IPS-18a (cell line): ENCODE measurements at regions not wholly inside any gene's neighbourhood (a gene's known extent, or its start where the extent isn't known, plus 50 kb on each side); places are given as distances from the start of the nearest gene placed in this dataset.
"Not testable (repeated sequence)": the region's sequence is repeated elsewhere in the genome, so short reads cannot be mapped to it uniquely, and the experiment has no call there.

Source experiments
- H3K27ac ChIP-seq: one replicate; pipeline ENCODE4 v1.5.1; 2013; ENCODE audit warnings: low read length
- H3K27me3 ChIP-seq: one replicate; pipeline ENCODE4 v1.6.1; 2013; ENCODE audit warnings: mild to moderate bottlenecking, low read length; ENCODE audit not compliant: control insufficient read depth, insufficient read depth
- H3K36me3 ChIP-seq: one replicate; pipeline ENCODE4 v1.6.1; 2013; ENCODE audit warnings: low read depth, low read length; ENCODE audit not compliant: control insufficient read depth
- H3K4me1 ChIP-seq: one replicate; pipeline ENCODE4 v1.6.1; 2013; ENCODE audit warnings: low read depth, low read length; ENCODE audit not compliant: control insufficient read depth
- H3K4me3 ChIP-seq: one replicate; pipeline ENCODE4 v1.5.1; 2013; ENCODE audit warnings: low read length
- H3K9ac ChIP-seq: one replicate; pipeline ENCODE4 v1.6.1; 2013; ENCODE audit warnings: mild to moderate bottlenecking, low read length, moderate library complexity
- H3K9me3 ChIP-seq: one replicate; pipeline ENCODE4 v1.6.1; 2013; ENCODE audit warnings: low read depth, low read length; ENCODE audit not compliant: control insufficient read depth

- no peak overlapping the region for H3K27ac ChIP-seq
- H3K9me3 ChIP-seq: no peaks in the 10 kb centered on the region
- H3K4me3 ChIP-seq: no peak overlapping the region
- H3K9ac ChIP-seq: no peak overlapping the region
- no peaks in the 10 kb centered on the region for H3K27me3 ChIP-seq
- H3K36me3 ChIP-seq: no peaks in the 10 kb centered on the region
- peaks cover 10% of the 10 kb centered on the region for H3K4me1 ChIP-seq
Measured at GRCh38 chr3:170697908-170698307, 112.0 kb upstream of the SLC7A14 start.

- Histone ChIP-seq H3K4me3 (no peak overlapping the region), H3K4me1 (peaks cover 10% of the 10 kb centered on the region), H3K27me3 (no peaks in the 10 kb centered on the region), H3K9me3 (no peaks in the 10 kb centered on the region), H3K36me3 (no peaks in the 10 kb centered on the region), H3K9ac (no peak overlapping the region), H3K27ac (no peak overlapping the region)
Measured at GRCh38 chr3:170697131-170697530, 111.3 kb upstream of the SLC7A14 start.

GRCh38 chr3:170695486-170696064 is 109.7 kb upstream of the SLC7A14 start:
- Histone ChIP-seq H3K27ac (no peak overlapping the region), H3K27me3 (no peaks in the 10 kb centered on the region), H3K9ac (no peak overlapping the region), H3K4me3 (no peak overlapping the region), H3K36me3 (no peaks in the 10 kb centered on the region), H3K9me3 (no peaks in the 10 kb centered on the region), H3K4me1 (peaks cover 10% of the 10 kb centered on the region)

GRCh38 chr3:170692720-170693119 is 106.8 kb upstream of the SLC7A14 start:
- no peak overlapping the region for H3K27ac ChIP-seq
- H3K9ac ChIP-seq: no peak overlapping the region
- no peaks in the 10 kb centered on the region for H3K9me3 ChIP-seq
- no peaks in the 10 kb centered on the region for H3K36me3 ChIP-seq
- H3K4me1 ChIP-seq: peaks cover 17% of the 10 kb centered on the region
- H3K4me3 ChIP-seq: no peak overlapping the region
- no peaks in the 10 kb centered on the region for H3K27me3 ChIP-seq

GRCh38 chr3:170690661-170690981 is 104.7 kb upstream of the SLC7A14 start:
- Histone ChIP-seq H3K4me1 (peaks cover 14% of the 10 kb centered on the region), H3K9ac (no peak overlapping the region), H3K27me3 (no peaks in the 10 kb centered on the region), H3K27ac (no peak overlapping the region), H3K4me3 (no peak overlapping the region), H3K9me3 (no peaks in the 10 kb centered on the region), H3K36me3 (no peaks in the 10 kb centered on the region)

GRCh38 chr3:170689893-170690660 is 104.2 kb upstream of the SLC7A14 start:
- Histone ChIP-seq H3K9me3 (no peaks in the 10 kb centered on the region), H3K4me3 (peak overlapping the region; percentile 17), H3K4me1 (peaks cover 14% of the 10 kb centered on the region), H3K27me3 (no peaks in the 10 kb centered on the region), H3K27ac (no peak overlapping the region), H3K9ac (no peak overlapping the region), H3K36me3 (no peaks in the 10 kb centered on the region)

GRCh38 chr3:170689296-170689829 is 103.5 kb upstream of the SLC7A14 start:
- Histone ChIP-seq H3K9ac (no peak overlapping the region), H3K9me3 (no peaks in the 10 kb centered on the region), H3K36me3 (no peaks in the 10 kb centered on the region), H3K4me3 (no peak overlapping the region), H3K4me1 (peaks cover 14% of the 10 kb centered on the region), H3K27ac (no peak overlapping the region), H3K27me3 (no peaks in the 10 kb centered on the region)

- not testable (repeated sequence) for H3K9me3 ChIP-seq, H3K27me3 ChIP-seq, H3K27ac ChIP-seq, H3K36me3 ChIP-seq, H3K9ac ChIP-seq, H3K4me3 ChIP-seq
- peaks cover 14% of the 10 kb centered on the region for H3K4me1 ChIP-seq
Measured at GRCh38 chr3:170688222-170688621, 102.3 kb upstream of the SLC7A14 start.

- Histone ChIP-seq H3K9ac (no peak overlapping the region), H3K4me3 (no peak overlapping the region), H3K4me1 (no peaks in the 10 kb centered on the region), H3K27me3 (no peaks in the 10 kb centered on the region), H3K27ac (no peak overlapping the region), H3K9me3 (no peaks in the 10 kb centered on the region), H3K36me3 (no peaks in the 10 kb centered on the region)
Measured at GRCh38 chr3:170680593-170680992, 94.7 kb upstream of the SLC7A14 start.

- H3K27me3 ChIP-seq: no peaks in the 10 kb centered on the region
- H3K36me3 ChIP-seq: no peaks in the 10 kb centered on the region
- H3K4me3 ChIP-seq: no peak overlapping the region
- H3K9me3 ChIP-seq: no peaks in the 10 kb centered on the region
- H3K4me1 ChIP-seq: no peaks in the 10 kb centered on the region
- H3K9ac ChIP-seq: no peak overlapping the region
- no peak overlapping the region for H3K27ac ChIP-seq
Measured at GRCh38 chr3:170679190-170679589, 93.3 kb upstream of the SLC7A14 start.

- H3K9me3 ChIP-seq: peaks cover 3% of the 10 kb centered on the region
- no peaks in the 10 kb centered on the region for H3K4me1 ChIP-seq
- no peak overlapping the region for H3K27ac ChIP-seq
- no peak overlapping the region for H3K9ac ChIP-seq
- H3K27me3 ChIP-seq: no peaks in the 10 kb centered on the region
- H3K36me3 ChIP-seq: no peaks in the 10 kb centered on the region
- no peak overlapping the region for H3K4me3 ChIP-seq
Measured at GRCh38 chr3:170670504-170670903, 84.6 kb upstream of the SLC7A14 start.

- not testable (repeated sequence) for H3K36me3 ChIP-seq, H3K9me3 ChIP-seq, H3K4me3 ChIP-seq, H3K27ac ChIP-seq, H3K9ac ChIP-seq, H3K27me3 ChIP-seq, H3K4me1 ChIP-seq
Measured at GRCh38 chr3:170662986-170663385, 77.1 kb upstream of the SLC7A14 start.
